HCT116 (cell line): ENCODE measurements at regions not wholly inside any gene's neighbourhood (a gene's known extent, or its start where the extent isn't known, plus 50 kb on each side); places are given as distances from the start of the nearest gene placed in this dataset.

Experiments used
- ATAC-seq: fragments of 200-7000 bp; cut with Tn5 transposase; 2 replicates; pipeline ENCODE4 v1.9.1; 2020; ENCODE audit warnings: mild to moderate bottlenecking, moderate library complexity
- BruUV-seq: library from RNA; stranded (reverse); fragments of 400-500 nt; replicated peaks from 2 replicates; lab custom pipeline; 2021; lab: Mats Ljungman, UMichigan
- CTCF ChIA-PET: fragments of 300-600 bp; sonication (Branson Sonifier 250); formaldehyde crosslinking; loops from one replicate; lab custom pipeline; 2021; ENCODE audit warnings: antibody characterized with exemption; lab: Charles Lee
- POLR2A ChIA-PET: fragments of 300-600, 350-600 bp; sonication (Branson Sonifier 250); formaldehyde crosslinking; loops from one replicate; lab custom pipeline; 2021; ENCODE audit warnings: antibody characterized with exemption; lab: Charles Lee
- RAD21 ChIA-PET, 2 experiments: fragments of 300-600 bp; sonication (Branson Sonifier 250); formaldehyde crosslinking; loops; one replicate each; lab custom pipeline; 2023; ENCODE audit warnings: low total read pairs in 2 of 2; ENCODE audit not compliant: uncharacterized antibody in 2 of 2, unreplicated experiment in 2 of 2, low non-redundant PET in 1 of 2; lab: Charles Lee
- DNase-seq: peaks from one replicate; pipeline ENCODE4 v3.0.0-alpha.2; 2010; ENCODE audit warnings: low read depth, low spot score
- H2AFZ ChIP-seq: fragments of 200-600 bp; shearing (Covaris generic), sonication (generic); 2 replicates; pipeline ENCODE4 v1.6.1; 2017; ENCODE audit warnings: low read depth, mixed run types, mixed read lengths, antibody characterized with exemption, low read length; ENCODE audit not compliant: poor library complexity, severe bottlenecking
- H3K27ac ChIP-seq: 2 replicates; pipeline ENCODE4 v1.5.1; 2012; ENCODE audit warnings: low read depth, low read length
- H3K27me3 ChIP-seq: fragments of 200-600 bp; sonication (generic); 2 replicates; pipeline ENCODE4 v1.6.1; 2016; ENCODE audit warnings: mixed run types, low read length, mixed read lengths; ENCODE audit not compliant: insufficient read depth
- H3K36me3 ChIP-seq, 2 experiments: fragments of 200-500 bp in 1 of 2; fragments of 200-600 bp in 1 of 2; sonication (Bioruptor generic) in 1 of 2; sonication (generic) in 1 of 2; 2 replicates each; pipeline versions ENCODE4 v1.5.1 to v1.6.1; 2014 to 2016; ENCODE audit warnings: low read length in 2 of 2, inconsistent platforms in 1 of 2, mixed read lengths in 1 of 2, mixed run types in 1 of 2; ENCODE audit not compliant: insufficient read depth in 2 of 2, control insufficient read depth in 1 of 2
- H3K4me1 ChIP-seq, 2 experiments: fragments of 200-600 bp in 1 of 2; sonication (generic) in 1 of 2; 2 replicates each; pipeline versions ENCODE4 v1.5.1 to v1.6.1; 2012 to 2017; ENCODE audit warnings: low read length in 2 of 2, inconsistent platforms in 1 of 2, mild to moderate bottlenecking in 1 of 2, mixed read lengths in 1 of 2, mixed run types in 1 of 2, moderate library complexity in 1 of 2; ENCODE audit not compliant: insufficient read depth in 2 of 2, control insufficient read depth in 1 of 2
- H3K4me2 ChIP-seq: fragments of 200-600 bp; sonication (generic); 2 replicates; pipeline ENCODE4 v1.6.1; 2017; ENCODE audit warnings: mixed run types, low read length, mixed read lengths
- H3K4me3 ChIP-seq, 2 experiments: fragments of 200-600 bp in 1 of 2; sonication (generic) in 1 of 2; replicated peaks in 1 of 2; 2 replicates each; pipeline ENCODE4 v1.5.1; 2011 to 2016; ENCODE audit warnings: low read length in 2 of 2, control low read depth in 1 of 2, low read depth in 1 of 2, mild to moderate bottlenecking in 1 of 2, mixed read lengths in 1 of 2, mixed run types in 1 of 2
- H3K79me2 ChIP-seq: fragments of 200-600 bp; sonication (generic); 2 replicates; pipeline ENCODE4 v1.6.1; 2017; ENCODE audit warnings: mild to moderate bottlenecking, mixed run types, low read length, moderate library complexity, mixed read lengths; ENCODE audit not compliant: insufficient read depth
- H3K9ac ChIP-seq: fragments of 200-600 bp; sonication (generic); 2 replicates; pipeline ENCODE4 v1.6.1; 2016; ENCODE audit warnings: low read length, mixed read lengths
- H3K9me2 ChIP-seq: fragments of 200-600 bp; sonication (generic), shearing (Covaris generic); 2 replicates; pipeline ENCODE4 v1.6.1; 2017; ENCODE audit warnings: mixed run types, mild to moderate bottlenecking, moderate library complexity; ENCODE audit not compliant: insufficient read depth
- H3K9me3 ChIP-seq, 2 experiments: fragments of 200-500 bp in 1 of 2; fragments of 200-600 bp in 1 of 2; sonication (Bioruptor generic) in 1 of 2; sonication (generic) in 1 of 2; 2 replicates each; pipeline ENCODE4 v1.6.1; 2014 to 2017; ENCODE audit warnings: low read length in 2 of 2, mixed read lengths in 2 of 2, inconsistent platforms in 1 of 2, low read depth in 1 of 2, mild to moderate bottlenecking in 1 of 2, mixed run types in 1 of 2, moderate library complexity in 1 of 2; ENCODE audit not compliant: control insufficient read depth in 1 of 2, insufficient read depth in 1 of 2
- H4K20me1 ChIP-seq: fragments of 200-600 bp; sonication (generic), shearing (Covaris generic); 2 replicates; pipeline ENCODE4 v1.6.1; 2017; ENCODE audit warnings: mixed run types, mild to moderate bottlenecking, moderate library complexity; ENCODE audit not compliant: insufficient read depth
- ATF3 ChIP-seq: IDR thresholded peaks from 2 replicates; pipeline ENCODE4 v1.6.1; 2012
- CEBPB ChIP-seq: IDR thresholded peaks from 2 replicates; pipeline ENCODE4 v1.6.1; 2012; ENCODE audit warnings: low read depth
- CTCF ChIP-seq, 3 experiments: fragments of 200-600 bp in 1 of 3; sonication (generic) in 1 of 3; IDR thresholded peaks in 2 of 3; conservative IDR thresholded peaks in 1 of 3; 2 replicates each; pipeline ENCODE4 v1.5.1; 2012 to 2017; ENCODE audit warnings: low read depth in 2 of 3, low read length in 2 of 3, antibody characterized with exemption in 1 of 3, borderline replicate concordance in 1 of 3, control low read depth in 1 of 3, mild to moderate bottlenecking in 1 of 3, mixed read lengths in 1 of 3, mixed run types in 1 of 3, moderate library complexity in 1 of 3; ENCODE audit not compliant: insufficient read depth in 1 of 3
- ELF1 ChIP-seq: IDR thresholded peaks from 2 replicates; pipeline ENCODE4 v1.6.1; 2012; ENCODE audit warnings: low read depth, borderline replicate concordance
- EZH2 ChIP-seq: fragments of 200-600 bp; sonication (generic); IDR thresholded peaks from 2 replicates; pipeline ENCODE4 v1.6.1; 2017; ENCODE audit warnings: antibody characterized with exemption, mixed run types
- EZH2phosphoT487 ChIP-seq: fragments of 200-600 bp; IDR thresholded peaks from 2 replicates; pipeline ENCODE4 v1.6.1; 2018; ENCODE audit warnings: antibody characterized with exemption, borderline replicate concordance
- FOSL1 ChIP-seq: IDR thresholded peaks from 2 replicates; pipeline ENCODE4 v1.6.1; 2012; ENCODE audit warnings: low read depth
- JUND ChIP-seq: IDR thresholded peaks from 2 replicates; pipeline ENCODE4 v1.6.1; 2012
- MAX ChIP-seq: IDR thresholded peaks from 2 replicates; pipeline ENCODE4 v1.6.1; 2012
- POLR2A ChIP-seq: IDR thresholded peaks from 2 replicates; pipeline ENCODE4 v1.7.0; 2011; ENCODE audit warnings: borderline replicate concordance; ENCODE audit not compliant: insufficient read depth, insufficient read length; ENCODE audit errors: extremely low read depth
- POLR2AphosphoS5 ChIP-seq: IDR thresholded peaks from 2 replicates; pipeline ENCODE4 v1.6.1; 2011; ENCODE audit warnings: mild to moderate bottlenecking, low read depth, low read length, moderate library complexity
- RAD21 ChIP-seq: IDR thresholded peaks from 2 replicates; pipeline ENCODE4 v1.6.1; 2012; ENCODE audit warnings: low read depth, mild to moderate bottlenecking
- SRF ChIP-seq: IDR thresholded peaks from 2 replicates; pipeline ENCODE4 v1.6.1; 2012; ENCODE audit warnings: low read depth
- ZBTB33 ChIP-seq: IDR thresholded peaks from 2 replicates; pipeline ENCODE4 v1.6.1; 2011; ENCODE audit warnings: mild to moderate bottlenecking, low read length, moderate library complexity; ENCODE audit not compliant: insufficient replicate concordance; ENCODE audit errors: extremely low read depth
- ZNF274 ChIP-seq: fragments of 200-500 bp; sonication (Bioruptor generic); IDR thresholded peaks from 2 replicates; pipeline ENCODE4 v1.6.1; 2014; ENCODE audit warnings: mild to moderate bottlenecking, low read depth, low read length, inconsistent platforms
- intact Hi-C: fragments of 100-400 bp; cut with micrococcal nuclease; formaldehyde crosslinking; loops from 2 replicates; pipeline ENCODE4 v1.10.0; 2022

- TF ChIP-seq ATF3: no peak
- TF ChIP-seq POLR2A: no peak
- no peak for TF ChIP-seq CEBPB
- TF ChIP-seq EZH2phosphoT487: no peak
- no peak for TF ChIP-seq RAD21
- no peak for TF ChIP-seq POLR2AphosphoS5
- TF ChIP-seq JUND: no peak
- TF ChIP-seq ELF1: no peak
- no peak for TF ChIP-seq CTCF (IDR thresholded peaks at IDR 0.05 in 2 of 3, conservative IDR thresholded peaks at IDR 0.05 in 1 of 3; ENCODE audit: borderline replicate concordance in 1 of 3, insufficient read depth in 1 of 3, low read depth in 2 of 3, low read length in 2 of 3)
- no peak for TF ChIP-seq SRF
- no peak for TF ChIP-seq ZNF274
- TF ChIP-seq EZH2: no peak
These were observed 104.8 kb upstream of the SLC44A3 start (continued) for GRCh38 chr1:94715321-94715720.

GRCh38 chr1:94714552-94714951, 105.6 kb upstream of the SLC44A3 start:
- CTCF ChIA-PET: no interaction called here
- no TSS peak for BruUV-seq
- Histone ChIP-seq H3K36me3 (no peaks in the 10 kb centered on the region), H3K79me2 (no peaks in the 10 kb centered on the region), H3K4me2 (peak overlapping the region; percentile 57), H2AFZ (no peak overlapping the region), H3K27ac (no peak overlapping the region), H3K27me3 (no peaks in the 10 kb centered on the region), H3K9me2 (no peaks in the 10 kb centered on the region), H4K20me1 (no peaks in the 10 kb centered on the region), H3K9ac (peak overlapping the region; percentile 11), H3K9me3 (no peaks in the 10 kb centered on the region), H3K4me3 (no peak overlapping the region), H3K4me1 (peaks cover 17 to 47% of the 10 kb centered on the region in 2 experiments)
- RAD21 ChIA-PET: no interaction called here
- DNase-seq (no peak), ATAC-seq (no peak)
- POLR2A ChIA-PET: interaction anchor here (1.1 kb wide), 1 partner anchor 16 kb away, joined by 3 read pairs; no protein-coding TSS in a partner anchor
- intact Hi-C loops: loop anchor here (5.0 kb wide), 1 partner anchor 107 kb away; no protein-coding TSS in a partner anchor
- TF ChIP-seq MAX (no peak), ZBTB33 (no peak), CEBPB (no peak), EZH2phosphoT487 (no peak), CTCF (IDR thresholded peaks at IDR 0.05 in 2 of 3, conservative IDR thresholded peaks at IDR 0.05 in 1 of 3; ENCODE audit: borderline replicate concordance in 1 of 3, insufficient read depth in 1 of 3, low read depth in 2 of 3, low read length in 2 of 3) (no peak), POLR2A (no peak), JUND (no peak), ZNF274 (no peak), FOSL1 (no peak), RAD21 (no peak), EZH2 (no peak)
